Activated naive CD4-positive, alpha-beta T cell treated with anti-CD3 and anti-CD28 coated beads, Interleukin-2, amount 50 U/mL, for 16 hours (primary cell): ENCODE measurements at regions not wholly inside any gene's neighbourhood (a gene's known extent, or its start where the extent isn't known, plus 50 kb on each side); places are given as distances from the start of the nearest gene placed in this dataset.
"Not testable (repeated sequence)": the region's sequence is repeated elsewhere in the genome, so short reads cannot be mapped to it uniquely, and the experiment has no call there.

Source experiments
- DNase-seq: peaks from one replicate; pipeline ENCODE4 v3.0.0-alpha.2; 2020

DNA sequence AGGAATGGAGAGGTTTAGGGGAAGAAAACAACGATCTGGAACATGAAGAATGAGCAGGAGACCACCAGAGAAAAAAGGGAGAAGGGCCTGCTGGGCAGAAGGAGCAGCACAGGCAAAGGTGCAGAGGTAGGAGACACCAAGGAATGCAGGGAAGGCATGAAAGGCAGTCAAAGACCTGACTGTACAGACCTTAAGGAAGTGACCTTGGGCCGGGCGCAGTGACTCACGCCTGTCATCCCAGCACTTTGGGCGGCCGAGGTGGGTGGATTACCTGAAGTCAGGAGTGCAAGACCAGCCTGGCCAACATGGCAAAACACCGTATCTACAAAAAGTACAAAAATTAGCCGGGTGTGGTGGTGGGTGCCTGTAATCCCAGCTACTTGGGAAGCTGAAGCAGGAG, 157.7 kb upstream of the ATP10A start:
- no peak for DNase-seq

DNA sequence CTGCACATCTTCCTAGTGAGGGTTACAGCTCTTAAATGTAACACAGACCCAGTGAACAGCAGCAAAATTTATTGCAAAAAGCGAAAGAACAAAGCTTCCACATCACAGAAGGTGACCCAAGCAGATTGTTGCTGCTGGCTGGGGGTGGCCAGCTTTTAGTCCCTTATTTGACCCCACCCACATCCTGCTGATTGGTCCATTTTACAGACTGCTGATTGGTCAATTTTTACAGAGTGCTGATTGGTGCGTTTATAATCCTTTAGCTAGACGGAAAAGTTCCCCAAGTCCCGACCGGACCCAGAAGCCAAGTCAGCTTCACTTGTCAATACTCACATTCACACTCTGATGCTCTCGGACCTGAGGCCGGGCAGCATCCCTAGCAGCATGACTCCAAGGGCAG, 154.5 kb upstream of the ATP10A start:
- DNase-seq = no peak

DNA sequence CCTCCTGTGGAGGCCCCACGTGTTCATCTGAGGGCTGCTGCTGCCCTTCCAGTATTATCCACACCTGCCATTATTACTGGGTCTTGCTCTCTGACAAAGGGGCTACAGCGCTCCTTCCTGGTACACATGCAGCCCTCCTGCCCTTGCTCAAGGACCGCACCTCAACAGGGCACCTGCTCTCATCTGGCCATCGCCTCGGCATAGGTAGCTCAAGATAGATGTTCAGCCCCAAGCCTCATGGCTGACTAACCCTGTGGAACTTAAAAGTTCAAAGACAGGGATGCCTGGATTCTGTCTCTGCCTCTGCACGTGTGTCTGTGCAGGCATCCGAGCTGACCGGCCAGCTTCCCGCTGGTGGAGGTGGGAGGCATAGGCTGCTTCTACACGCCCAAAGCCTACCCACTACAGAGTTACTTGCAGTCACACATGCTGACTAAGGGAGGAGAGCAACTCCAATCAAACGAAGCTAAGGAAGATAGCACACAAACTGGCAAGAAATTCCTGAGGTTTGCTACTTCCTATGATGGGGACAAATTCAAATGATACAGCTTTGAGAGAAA, 152.5 kb upstream of the ATP10A start:
- DNase-seq = no peak

DNA sequence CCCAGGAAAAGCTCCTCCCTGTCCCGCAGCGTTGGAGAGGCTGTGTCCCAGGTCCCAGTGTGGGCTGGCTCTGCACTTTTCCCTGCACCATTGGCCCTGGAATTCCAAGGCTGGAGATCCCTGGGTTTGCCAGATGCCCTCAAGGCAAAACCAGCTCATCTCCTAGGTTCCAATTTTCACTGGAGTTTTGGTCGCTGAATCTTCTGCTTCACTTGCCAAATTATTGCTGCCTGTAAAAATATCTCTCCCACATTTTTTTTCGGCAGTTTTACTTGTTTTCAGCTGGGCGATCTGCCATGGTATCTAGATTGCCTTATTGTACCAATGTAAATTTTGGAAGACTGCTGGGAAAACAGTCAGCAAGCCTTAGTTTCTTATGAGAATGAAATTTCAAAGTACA, 150.9 kb upstream of the ATP10A start:
- DNase-seq = no peak

DNA sequence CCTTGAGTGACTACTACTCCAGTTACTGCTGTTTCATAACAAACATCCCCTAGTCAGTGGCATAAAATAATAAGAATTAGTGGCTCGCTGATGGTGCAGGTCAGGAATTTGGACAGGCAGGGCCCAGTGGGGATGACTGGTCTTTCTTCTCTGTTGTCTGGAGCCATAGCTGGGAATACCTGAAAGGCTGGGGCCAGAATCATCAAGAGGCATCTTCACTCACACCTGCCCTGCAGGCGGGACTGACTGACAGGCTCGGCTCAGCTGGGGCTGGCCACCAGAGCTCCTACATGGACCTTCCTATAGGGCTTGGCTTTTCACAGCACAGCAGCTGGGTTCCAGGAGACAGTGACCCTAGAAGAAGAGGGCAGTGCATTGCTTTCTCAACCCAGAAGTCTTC, 148.8 kb upstream of the ATP10A start:
- DNase-seq = no peak

DNA sequence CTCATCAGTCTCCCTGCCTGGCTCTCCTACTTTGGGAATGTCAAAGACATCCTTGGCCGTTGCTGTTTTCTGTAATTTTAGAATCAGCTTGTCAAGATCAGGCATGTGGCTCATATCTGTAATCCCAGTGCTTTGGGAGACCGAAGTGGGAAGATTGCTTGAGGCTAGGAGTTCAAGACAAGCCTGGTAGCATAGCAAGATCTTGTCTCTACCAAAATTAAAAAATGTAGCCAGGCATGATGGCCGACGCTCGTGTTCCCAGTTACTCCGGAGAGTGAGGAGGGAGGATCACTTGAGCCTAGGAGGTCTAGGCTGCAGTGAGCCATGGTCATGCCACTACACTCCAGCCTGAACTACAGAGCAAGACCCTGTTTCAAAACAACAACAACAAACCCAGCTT, 144.0 kb upstream of the ATP10A start:
- DNase-seq = no peak

DNA sequence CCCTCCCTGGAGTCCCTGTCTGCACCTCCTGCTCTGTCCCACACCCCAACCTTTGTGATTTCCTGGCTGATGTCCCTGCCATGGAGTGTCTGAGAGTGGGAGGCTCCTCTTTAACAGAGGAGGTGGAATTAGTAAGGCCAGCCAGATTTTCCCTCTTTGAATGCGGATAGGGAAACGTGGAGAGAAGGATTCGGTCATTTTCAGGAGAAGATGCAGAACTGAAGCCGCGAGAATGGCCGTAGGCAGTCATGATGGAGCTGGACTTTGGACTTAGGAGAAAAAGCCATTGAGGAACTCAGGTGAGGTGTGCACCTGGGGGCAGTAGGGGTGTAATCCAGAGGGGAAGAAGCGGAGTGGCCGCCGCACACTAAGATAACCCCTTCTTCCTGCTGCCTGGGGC, 138.1 kb upstream of the ATP10A start:
- DNase-seq = no peak

DNA sequence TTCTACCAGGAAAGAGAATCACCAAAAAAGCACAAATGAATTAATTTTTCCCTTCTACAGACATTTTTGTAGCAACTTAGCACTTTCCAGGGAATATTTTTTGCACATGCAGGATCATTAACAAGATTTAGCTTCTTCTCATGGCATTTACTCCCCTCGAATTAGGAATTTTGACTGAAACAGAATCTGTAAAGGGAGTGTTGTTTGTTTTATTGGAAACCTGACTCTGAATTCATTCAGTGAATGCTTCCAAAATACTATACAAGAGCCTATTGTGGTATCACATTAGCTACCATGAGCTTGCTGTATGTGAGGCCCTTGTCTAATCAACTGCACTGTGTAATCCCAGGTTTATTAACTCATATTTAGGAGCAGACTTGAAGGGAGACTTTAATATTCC, 130.4 kb upstream of the ATP10A start:
- no peak for DNase-seq

DNA sequence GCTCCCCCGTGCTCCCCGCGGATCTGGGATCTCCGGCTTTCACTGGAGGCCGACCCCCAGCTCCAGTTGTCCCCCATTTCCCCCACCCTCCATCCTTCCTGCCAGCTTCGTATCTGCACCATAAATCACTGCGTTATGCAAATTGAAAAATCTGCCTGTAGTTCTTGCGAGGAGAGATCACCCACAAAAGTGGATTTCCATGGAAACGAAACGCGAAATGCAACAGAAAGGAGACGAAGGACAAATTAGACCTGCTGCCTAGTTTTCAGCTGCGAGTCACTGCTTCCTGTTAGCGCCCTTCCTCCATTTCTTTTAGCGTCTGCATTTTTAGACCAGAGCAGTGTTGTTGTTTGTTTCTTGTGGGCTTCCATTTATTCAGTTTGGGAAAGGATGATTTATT, 127.1 kb upstream of the ATP10A start:
- no peak for DNase-seq

DNA sequence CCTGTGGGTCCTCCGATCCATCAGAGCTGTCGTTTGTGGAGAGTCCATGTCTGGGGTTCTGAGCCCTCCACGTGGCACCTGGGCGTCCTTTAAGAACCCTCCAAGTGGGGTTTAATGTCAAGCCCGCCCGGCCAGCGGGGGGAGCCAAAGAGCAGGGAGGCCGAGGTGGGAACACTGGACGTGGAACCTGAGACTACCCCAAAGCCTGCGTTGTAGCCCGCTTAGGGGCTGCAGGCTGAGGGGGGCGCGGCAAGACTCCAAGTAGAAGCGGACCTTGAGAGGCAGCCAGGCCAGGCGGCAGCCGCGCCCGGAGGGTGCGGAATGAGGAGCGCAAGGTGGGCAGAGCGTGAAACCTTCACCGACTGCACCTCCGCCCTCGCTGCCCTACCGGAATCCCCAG, 126.2 kb upstream of the ATP10A start:
- no peak for DNase-seq

DNA sequence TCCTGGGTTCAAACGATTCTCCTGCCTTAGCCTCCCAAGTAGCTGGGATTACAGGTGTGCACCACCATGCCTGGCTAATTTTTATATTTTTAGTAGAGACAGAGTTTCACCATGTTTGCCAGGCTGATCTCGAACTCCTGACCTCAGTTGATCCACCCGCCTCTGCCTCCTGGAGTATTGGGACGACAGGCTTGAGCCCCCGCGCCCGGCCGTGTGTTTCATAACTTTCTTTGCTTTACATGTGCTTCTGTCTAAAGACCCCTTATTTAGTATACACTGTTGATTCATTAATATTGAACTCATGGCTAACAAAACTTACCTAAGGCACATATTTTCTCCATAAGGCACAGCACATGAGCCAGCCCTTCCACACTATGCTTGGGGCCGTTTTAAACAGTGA, 125.6 kb upstream of the ATP10A start:
- DNase-seq = not testable (repeated sequence)

DNA sequence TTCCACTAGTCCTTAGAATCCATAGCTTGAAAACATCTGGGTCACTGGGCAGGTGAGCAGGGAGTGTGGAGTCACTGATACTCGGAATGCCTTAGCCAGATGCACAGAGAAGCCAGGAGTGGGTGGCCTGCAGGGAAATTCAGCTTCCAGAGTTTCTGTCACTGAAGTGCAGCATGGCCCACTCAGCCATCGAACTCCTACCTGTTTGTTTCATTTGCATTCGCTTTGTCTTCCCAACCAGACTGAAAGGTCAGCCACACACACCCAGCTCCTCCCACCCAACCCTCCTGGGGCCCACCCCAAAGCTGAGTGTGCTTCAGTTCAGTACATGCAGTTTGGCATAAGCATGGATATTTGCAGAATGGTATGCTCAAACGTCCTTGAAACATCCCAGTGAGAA, 124.5 kb upstream of the ATP10A start:
- DNase-seq = no peak

DNA sequence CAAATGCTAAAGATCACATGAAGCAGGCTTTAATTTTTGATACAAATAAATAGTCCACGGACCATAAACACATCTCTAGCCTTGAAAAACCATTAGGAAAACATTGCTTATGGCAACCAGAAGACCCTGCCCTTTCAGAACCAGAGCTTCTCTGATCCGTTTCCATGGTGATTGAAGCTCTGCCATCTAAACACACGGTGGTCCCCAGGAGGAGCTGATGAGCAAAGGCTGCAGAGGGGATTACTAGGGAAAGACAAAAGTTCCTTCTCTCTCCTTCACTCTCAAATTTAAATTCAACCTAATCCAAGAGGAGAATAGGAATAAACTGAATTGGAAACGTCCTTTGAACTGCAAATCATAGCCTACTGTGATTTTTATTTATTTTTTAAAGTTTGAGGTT, 122.0 kb upstream of the ATP10A start:
- DNase-seq = no peak

DNA sequence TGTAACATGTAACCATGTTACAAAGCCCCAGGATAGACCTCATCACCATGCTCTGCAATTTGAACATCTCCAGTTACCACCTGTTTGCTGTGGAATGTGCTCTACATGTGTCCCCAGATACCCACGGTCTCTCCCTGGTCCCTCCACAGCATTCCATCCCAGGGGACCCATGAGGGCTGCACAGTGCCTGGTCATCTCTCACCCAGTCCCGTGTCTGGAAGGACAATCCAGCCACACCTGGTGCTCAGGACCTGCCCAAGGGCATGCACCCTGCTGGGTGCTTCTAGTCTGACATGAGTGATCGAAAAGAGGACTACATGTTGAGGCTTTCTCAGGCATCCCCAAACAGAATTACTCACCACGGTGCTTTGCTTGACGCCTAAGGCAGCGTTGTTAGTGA, 119.6 kb upstream of the ATP10A start:
- DNase-seq = no peak

DNA sequence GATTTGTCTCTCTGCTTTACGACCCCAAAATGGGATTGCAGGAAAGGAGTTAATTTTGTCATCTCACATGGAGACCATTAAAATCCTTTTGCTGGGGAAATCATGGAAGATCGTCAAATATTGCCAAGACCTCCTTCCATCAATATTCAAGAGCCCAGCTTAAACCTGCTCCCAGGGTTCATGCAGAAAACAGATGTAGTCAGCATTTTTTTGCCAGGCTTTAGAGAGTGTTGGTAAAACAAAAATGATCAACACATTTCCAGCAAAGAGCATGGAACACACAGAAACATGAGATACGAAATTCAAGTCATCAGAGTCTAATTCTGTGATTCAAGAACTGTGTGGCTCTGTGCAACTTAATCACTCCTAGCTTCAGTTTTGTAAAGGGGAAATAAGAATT, 118.0 kb upstream of the ATP10A start:
- DNase-seq = no peak

DNA sequence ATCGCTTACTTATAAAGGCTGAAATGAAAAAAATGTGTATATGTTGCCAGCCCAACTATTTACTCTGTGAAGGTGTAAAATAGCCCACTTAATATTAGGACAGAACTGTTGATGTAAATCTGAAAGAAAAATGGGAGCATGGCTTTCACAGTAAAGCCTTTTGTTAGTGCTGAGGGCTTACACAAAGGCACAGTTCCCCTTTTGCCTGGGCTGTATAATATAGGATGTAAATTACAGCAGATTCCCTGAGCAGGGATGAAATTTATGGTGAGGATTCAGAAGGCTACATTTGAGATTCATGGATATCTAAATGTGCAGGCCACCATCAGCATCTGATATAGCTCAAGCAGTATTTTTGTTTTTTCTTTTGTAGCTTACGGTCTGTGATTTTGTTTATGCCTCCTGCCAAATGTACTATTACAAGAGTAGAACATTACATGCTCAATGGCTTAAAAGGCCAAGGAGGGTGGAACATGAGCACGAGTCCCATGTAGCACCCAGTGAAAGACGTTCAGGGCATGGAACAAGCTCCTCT, 109.1 kb upstream of the ATP10A start:
- DNase-seq = no peak

DNA sequence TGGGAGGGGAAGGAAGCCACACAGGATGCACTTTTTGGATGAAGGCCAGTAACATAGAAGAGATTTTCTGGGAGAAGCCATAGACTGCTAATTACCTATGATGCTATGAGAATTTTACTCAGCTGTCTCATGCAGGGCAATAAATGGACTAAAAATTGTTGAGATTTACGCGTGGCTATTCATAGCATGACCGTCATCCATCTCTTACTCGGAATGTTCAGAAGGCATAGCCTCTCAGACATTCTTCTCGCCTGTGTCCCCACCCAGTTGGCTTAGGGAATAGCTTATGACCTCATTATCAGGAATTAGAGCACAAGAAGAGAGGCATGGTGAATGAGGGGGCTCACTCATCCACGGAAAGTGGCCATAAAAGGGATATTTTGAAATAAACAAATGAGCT, 107.9 kb upstream of the ATP10A start:
- no peak for DNase-seq

DNA sequence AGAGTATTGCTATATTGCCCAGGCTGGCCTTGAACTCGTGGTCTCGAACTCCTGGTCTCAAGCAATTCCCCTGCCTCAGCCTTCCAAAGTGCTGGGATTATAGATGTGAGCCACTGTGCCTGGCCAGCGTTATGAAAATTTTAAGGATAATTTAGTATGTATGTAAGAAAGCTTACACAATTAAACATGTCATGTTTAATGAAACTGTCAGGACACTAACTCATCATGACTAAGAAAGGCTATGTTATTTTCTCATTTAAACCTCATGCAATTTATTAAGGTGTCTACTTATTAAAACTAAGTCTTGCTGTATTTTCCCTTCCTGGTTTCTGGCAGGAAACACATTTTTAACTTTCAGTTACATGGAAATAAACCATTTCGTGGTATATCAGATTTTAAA, 106.8 kb upstream of the ATP10A start:
- no peak for DNase-seq

DNA sequence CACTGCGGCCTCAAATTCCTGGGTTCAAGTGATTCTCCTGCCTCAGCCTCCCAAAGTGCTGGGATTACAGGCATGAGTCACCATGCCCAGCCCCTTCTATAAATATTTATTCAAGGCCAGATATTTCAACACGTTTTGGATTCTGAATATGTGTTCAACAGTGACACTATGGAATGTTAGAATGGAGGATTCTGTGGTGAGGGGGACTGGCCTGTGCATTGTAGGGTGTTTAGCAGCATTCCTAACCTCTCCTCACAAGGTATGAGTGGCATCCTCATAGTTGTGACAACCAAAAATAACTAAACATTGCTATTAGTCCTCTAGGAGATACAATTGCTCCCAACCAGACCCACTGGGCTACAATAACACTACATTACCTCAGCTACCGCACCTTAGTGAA, 104.0 kb upstream of the ATP10A start:
- DNase-seq = no peak

DNA sequence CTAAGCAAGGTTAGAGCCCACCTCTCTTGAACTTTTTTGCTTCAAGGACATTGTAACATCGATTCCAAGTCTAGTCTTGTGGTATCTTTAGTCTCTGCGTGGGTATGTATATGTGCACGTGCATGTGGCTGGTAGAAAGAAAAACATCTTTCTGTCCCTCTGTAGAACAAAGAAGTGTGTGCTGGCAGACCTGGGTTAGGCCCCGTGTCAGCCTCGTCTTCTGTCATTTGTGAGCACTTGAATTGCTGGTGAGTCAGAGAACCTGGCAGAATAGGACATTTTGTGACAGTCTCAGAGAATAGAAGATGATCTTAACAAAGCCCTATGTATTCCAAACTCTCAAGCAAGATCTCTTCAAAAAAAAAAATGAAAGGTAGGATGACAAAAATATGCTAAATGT, 102.2 kb upstream of the ATP10A start:
- no peak for DNase-seq

DNA sequence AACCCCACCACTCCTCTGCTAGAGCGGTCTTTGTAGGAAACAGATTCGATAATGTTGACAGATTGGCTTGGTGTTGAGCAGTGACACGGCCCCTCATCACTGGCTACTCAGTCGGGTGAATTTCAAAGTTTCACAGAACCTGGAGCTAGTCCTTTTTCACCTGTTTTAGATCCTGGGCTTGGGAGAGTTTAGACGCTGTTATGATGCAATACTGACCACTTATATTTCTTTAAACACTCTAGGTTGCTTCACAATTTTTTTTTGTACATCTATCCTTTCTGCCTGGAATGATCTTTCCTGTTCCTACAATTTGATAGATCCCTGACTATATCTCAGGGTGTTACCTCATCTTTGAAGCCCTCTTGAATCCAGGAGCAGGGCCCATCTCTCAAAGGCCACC, 97.1 kb upstream of the ATP10A start:
- no peak for DNase-seq

DNA sequence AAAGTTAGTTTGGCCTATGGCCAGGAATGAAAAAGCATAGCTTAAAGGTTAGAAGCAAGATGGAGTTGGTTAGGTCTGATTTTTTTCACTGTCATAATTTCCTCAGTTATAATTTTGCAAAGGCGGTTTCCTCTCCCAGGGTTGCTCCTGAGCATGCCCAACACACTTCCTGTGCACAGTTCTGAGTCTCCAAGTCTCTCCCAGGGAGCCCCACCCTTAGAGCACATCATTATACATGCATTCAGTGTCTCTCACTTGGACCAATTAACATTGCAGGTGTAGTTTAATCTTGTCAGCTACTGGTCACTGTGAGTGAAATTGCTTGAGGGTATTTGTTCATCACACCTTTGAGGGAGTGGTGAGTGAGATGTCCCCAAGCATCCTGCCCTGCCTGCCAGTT, 96.0 kb upstream of the ATP10A start:
- DNase-seq = no peak

DNA sequence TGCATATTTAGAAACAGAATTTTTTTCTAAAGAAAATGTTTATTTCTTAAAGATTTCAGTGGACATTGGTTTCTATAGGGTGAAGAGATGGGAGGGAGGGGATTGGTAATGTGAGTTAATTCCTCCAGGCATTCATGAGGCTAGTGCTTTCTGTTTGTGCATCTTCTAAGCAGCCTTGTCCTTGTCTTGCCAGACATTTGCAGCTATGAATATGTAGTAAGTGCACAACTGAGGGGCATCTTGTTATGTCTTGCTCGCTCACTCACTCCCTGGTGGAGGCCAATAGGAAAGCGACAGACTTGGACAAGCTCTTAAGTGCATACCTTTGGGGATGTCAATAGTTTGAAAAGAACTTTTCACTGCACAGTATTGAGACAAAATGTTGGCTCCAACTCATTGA, 92.5 kb upstream of the ATP10A start:
- DNase-seq = no peak

DNA sequence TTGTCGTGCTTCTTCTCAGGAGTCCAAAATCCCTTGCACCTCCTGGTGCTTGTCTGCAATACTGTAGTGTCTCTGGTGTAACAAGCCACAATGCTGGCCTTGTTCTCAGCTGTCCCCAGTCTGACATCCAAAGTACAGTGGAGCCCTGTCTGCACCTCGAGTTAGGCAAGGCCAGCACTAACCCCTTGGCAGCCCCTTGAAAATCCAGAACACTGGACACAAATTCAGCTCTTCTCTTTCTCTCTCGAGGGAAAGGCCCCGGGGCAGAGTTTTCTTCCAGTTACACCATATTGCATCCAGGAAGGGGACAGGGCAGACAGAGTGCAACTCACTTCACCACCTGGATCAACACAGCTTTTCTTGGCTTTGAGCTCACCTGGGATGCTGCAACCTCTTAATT, 91.3 kb upstream of the ATP10A start:
- no peak for DNase-seq

DNA sequence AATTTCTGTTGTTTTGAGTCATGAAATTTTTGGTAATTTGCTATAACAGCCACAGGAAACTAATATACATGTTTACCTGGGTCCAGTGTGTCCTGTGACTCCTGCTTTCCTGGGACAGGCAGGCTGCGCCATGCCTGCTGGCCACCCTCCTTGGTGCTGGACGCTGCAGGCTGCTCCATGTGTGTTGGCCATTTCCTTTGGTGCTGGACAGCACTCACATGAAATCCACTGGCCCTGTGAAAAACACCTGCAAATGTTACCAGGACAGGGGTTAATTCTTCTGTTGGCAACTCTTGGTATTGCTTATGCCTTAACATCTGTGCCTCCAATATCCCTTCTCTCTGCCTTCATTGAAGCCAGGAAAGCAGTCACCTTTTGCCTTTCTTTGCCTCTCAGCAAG, 86.9 kb upstream of the ATP10A start:
- no peak for DNase-seq
